Epithelial cell of proximal tubule (primary cell): ENCODE measurements at regions not wholly inside any gene's neighbourhood (a gene's known extent, or its start where the extent isn't known, plus 50 kb on each side); places are given as distances from the start of the nearest gene placed in this dataset.

ENCODE experiments used
- DNase-seq: peaks from one replicate; pipeline ENCODE4 v3.0.0-alpha.2; 2011; ENCODE audit warnings: low read depth
- H3K4me3 ChIP-seq: 2 replicates; pipeline ENCODE4 v1.5.1; 2011; ENCODE audit warnings: low read depth, mild to moderate bottlenecking, low read length
- TF ChIP-seq, protein P1 (sequence below): conservative IDR thresholded peaks from 2 replicates; pipeline ENCODE4 v1.5.1; 2012; ENCODE audit warnings: low read depth, mild to moderate bottlenecking, low read length

DNA sequence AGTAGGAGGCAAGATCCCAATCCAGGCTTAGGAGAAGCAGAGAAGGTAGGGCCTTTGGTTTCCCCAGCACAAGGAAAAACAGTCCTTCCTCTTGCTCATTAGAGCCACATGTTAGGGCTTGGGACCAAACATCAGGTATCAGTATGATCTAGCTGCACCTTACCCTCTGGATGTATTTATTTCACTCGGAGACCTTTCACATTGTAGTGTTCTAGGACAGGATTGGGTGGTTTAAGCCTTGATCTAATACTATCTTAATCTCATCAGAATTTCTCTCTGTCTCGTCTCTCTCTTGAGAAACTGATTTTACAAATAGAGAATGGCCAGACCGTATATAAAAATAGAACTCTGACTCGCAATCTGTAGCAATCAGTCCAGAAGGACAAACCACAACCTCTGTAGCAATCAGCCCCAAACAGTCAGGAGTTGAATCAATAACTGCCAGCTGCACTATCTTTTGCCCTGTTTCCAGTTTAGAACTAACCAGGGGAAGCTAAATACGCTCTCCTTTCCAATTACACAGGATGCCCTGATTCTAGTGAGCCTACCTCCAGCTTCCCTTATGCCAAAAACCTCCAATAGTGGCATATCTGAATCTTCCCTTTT, 207.1 kb downstream of the TDRD15 start:
- H3K4me3 ChIP-seq, result no peak overlapping the region
- TF ChIP-seq, protein P1, sequence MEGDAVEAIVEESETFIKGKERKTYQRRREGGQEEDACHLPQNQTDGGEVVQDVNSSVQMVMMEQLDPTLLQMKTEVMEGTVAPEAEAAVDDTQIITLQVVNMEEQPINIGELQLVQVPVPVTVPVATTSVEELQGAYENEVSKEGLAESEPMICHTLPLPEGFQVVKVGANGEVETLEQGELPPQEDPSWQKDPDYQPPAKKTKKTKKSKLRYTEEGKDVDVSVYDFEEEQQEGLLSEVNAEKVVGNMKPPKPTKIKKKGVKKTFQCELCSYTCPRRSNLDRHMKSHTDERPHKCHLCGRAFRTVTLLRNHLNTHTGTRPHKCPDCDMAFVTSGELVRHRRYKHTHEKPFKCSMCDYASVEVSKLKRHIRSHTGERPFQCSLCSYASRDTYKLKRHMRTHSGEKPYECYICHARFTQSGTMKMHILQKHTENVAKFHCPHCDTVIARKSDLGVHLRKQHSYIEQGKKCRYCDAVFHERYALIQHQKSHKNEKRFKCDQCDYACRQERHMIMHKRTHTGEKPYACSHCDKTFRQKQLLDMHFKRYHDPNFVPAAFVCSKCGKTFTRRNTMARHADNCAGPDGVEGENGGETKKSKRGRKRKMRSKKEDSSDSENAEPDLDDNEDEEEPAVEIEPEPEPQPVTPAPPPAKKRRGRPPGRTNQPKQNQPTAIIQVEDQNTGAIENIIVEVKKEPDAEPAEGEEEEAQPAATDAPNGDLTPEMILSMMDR, result no peak
- no peak for DNase-seq

DNA sequence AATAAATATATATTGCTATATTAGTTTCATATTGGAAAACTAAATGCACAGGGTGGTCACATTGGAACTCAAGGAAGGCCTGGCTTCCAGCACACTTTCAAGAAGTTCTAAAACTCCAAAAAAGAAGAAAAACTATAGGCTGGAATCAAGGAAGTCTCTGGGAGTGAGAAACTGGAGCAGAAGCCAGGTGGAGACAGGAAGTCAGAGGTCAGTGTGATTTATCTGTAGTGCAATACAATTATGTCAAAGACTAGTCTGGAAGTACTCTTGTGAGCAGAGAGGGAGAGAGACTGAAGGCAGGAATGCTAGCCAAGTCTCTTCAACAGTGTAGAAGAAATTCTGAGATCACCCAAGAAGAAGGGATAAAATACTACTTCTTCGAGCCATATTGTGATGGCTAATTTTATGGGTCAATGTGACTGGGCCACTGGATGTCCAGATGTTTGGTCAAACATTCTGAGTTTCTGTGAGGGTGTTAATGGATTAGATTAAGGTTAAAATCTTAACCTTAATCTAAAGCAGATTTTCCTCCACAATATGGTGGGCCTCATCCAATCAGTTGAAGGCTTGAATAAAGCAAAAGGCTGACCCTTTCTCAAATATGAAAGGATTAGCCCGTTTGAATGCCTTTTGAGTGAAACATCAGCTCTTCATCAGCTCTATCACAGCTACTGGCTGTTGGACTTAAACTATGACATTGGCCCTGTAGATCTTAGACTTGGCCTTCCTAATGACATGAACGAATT, 208.0 kb downstream of the TDRD15 start:
- H3K4me3 ChIP-seq, result no peak overlapping the region
- TF ChIP-seq, protein P1, result no peak
- DNase-seq, result no peak

DNA sequence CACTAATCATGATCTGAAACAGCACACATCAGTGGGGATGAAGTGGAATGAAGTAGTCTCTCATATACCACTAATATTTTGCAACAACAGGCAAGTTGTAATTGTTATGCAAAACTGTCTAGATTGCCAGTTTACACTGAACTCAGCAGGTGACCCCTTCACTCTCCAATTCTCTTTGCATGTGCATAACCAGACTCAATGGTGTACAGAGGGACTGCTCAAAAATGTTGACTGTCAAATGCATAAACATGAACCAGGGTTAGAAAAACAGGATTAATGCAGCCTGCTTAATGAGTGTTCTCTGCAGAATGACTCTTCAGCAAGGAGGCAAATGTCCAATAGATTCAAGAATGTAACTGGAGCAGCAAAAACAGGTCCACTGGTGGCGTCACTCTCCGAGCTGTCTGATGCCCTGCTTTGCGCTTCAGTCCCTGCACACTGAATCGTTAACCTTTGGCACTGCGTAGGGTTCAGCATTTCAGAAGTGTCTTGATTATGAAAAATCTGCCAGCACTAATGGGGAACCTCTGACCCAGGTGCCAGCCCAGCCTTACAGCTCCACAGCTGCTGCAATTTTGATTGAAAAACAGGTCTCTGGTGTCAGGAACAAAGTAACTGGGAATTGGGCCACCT, 209.3 kb downstream of the TDRD15 start:
- DNase-seq, result no peak
- TF ChIP-seq, protein P1, result no peak
- no peak overlapping the region for H3K4me3 ChIP-seq

DNA sequence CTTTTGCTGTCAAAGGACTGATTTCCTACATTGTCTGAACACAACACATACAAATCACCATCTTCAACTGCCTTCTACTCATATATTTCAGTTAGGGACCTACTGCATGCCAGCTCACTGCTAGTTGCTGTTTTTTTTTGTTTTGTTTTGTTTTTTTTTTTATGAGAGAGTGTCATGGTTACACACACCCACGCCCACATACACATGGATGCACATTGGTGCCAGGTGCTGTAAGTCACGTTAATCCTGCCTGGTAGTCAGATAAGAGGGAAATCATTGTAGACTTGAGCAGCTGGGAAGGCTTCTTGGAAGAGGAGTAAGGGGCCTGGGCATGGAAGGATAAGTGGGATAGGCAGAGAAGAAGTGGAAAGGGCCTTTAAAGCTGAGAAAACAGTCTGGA, 209.9 kb downstream of the TDRD15 start:
- H3K4me3 ChIP-seq, result no peak overlapping the region
- TF ChIP-seq, protein P1, result no peak
- DNase-seq, result no peak

DNA sequence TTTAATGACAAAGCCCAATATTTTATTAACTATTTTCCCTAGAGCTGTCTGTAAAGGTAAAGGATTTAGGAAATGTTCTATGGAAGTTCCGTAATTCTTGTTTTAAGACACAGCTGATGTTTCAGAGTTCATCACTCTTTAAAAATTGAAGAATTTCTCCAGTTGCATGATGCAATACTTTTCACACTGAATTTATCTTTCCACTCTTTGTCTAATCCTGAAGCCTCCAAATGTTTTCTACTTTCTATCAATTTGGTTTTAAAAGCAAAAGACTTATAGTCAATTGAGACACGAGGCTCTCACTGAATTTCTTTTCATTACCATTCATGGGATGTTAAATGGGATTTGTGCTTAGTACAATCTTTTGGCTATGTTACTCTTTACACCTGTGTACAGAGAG, 223.2 kb downstream of the TDRD15 start:
- H3K4me3 ChIP-seq, result no peak overlapping the region
- DNase-seq, result no peak
- TF ChIP-seq, protein P1, result no peak

DNA sequence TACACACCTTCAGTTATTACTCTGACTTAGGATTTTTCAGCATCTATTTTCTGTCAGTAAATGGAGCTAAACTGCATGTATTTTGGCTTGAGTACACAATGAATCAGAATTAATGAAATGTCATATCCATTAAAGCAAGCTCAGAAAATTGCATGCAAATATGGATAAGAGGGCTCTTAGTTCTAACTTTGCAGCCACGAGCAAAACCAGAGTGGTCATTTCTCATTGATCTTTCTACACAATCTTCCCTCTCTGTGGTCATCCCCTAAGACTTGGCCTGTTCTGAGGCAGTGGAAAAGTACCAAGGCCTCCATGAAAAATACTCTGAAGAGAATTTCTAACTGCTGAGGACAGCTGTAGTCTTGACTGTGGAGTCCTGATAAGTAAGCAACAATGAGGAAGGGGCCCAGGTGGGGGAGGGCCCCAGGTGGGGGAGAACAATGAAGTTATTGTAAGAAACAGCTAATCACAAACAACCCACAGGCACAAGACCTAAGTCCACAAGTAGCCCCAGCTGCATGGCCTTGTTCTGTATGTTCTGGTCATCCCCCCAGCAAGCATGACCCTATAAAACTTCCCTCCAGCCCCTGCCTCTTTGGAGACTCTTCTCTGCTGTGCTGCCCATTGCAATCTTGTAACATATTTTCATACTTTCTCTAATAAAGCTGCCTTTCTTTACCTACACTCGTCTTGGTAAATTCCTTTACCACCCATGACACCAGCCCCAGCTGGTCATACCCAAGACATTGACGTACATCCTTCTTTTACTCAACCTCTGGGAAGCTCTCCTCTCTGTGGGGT, 230.3 kb downstream of the TDRD15 start:
- no peak for DNase-seq
- TF ChIP-seq, protein P1, result no peak
- no peak overlapping the region for H3K4me3 ChIP-seq
